ENCODE measurements at regions not wholly inside any gene's neighbourhood (a gene's known extent, or its start where the extent isn't known, plus 50 kb on each side); places are given as distances from the start of the nearest gene placed in this dataset.

GRCh38 chr1:60563777-60564535, 490.4 kb upstream of the C1orf87 start:
- H3K27me3 ChIP-seq (ENCODE audit: insufficient read depth, insufficient read length): no peaks in the 10 kb centered on the region
- TF ChIP-seq YY1 (IDR thresholded peaks at IDR 0.05; ENCODE audit: insufficient read depth, insufficient read length) (no peak), ZNF274 (IDR thresholded peaks at IDR 0.05; ENCODE audit: low read depth, low read length) (no peak), SUZ12 (IDR thresholded peaks at IDR 0.05; ENCODE audit: extremely low read depth, insufficient read depth, insufficient read length) (no peak)
- no peak for DNase-seq (ENCODE audit: low read depth, low spot score)

GRCh38 chr1:60562740-60563139, 489.2 kb upstream of the C1orf87 start:
- Histone ChIP-seq H3K4me1 (ENCODE audit: insufficient read depth, insufficient read length) (no peaks in the 10 kb centered on the region), H3K9ac (ENCODE audit: insufficient read length, low read depth) (no peak overlapping the region), H3K9me3 (ENCODE audit: insufficient read depth, low read length) (no peaks in the 10 kb centered on the region), H3K27me3 (ENCODE audit: insufficient read depth, insufficient read length) (no peaks in the 10 kb centered on the region), H3K4me3 (ENCODE audit: insufficient read length, low read depth) (no peak overlapping the region), H3K36me3 (ENCODE audit: insufficient read depth, insufficient read length, low read length) (no peaks in the 10 kb centered on the region)
- DNase-seq (ENCODE audit: low read depth, low spot score): no peak
- no peak for TF ChIP-seq ZNF274 (IDR thresholded peaks at IDR 0.05; ENCODE audit: low read depth, low read length)
- no peak for TF ChIP-seq SUZ12 (IDR thresholded peaks at IDR 0.05; ENCODE audit: extremely low read depth, insufficient read depth, insufficient read length)
- TF ChIP-seq YY1 (IDR thresholded peaks at IDR 0.05; ENCODE audit: insufficient read depth, insufficient read length): no peak

More at GRCh38 chr1:60563777-60564535, 490.4 kb upstream of the C1orf87 start:
- Histone ChIP-seq H3K4me3 (ENCODE audit: insufficient read length, low read depth) (no peak overlapping the region), H3K4me1 (ENCODE audit: insufficient read depth, insufficient read length) (no peaks in the 10 kb centered on the region), H3K9ac (ENCODE audit: insufficient read length, low read depth) (no peak overlapping the region), H3K36me3 (ENCODE audit: insufficient read depth, insufficient read length, low read length) (no peaks in the 10 kb centered on the region), H3K9me3 (ENCODE audit: insufficient read depth, low read length) (no peaks in the 10 kb centered on the region)

GRCh38 chr1:60560701-60561100, 487.1 kb upstream of the C1orf87 start:
- no peaks in the 10 kb centered on the region for H3K27me3 ChIP-seq (ENCODE audit: insufficient read depth, insufficient read length)
- DNase-seq (ENCODE audit: low read depth, low spot score): no peak
- H3K9me3 ChIP-seq (ENCODE audit: insufficient read depth, low read length): no peaks in the 10 kb centered on the region
- no peak for TF ChIP-seq SUZ12 (IDR thresholded peaks at IDR 0.05; ENCODE audit: extremely low read depth, insufficient read depth, insufficient read length)
- no peaks in the 10 kb centered on the region for H3K4me1 ChIP-seq (ENCODE audit: insufficient read depth, insufficient read length)
- no peak overlapping the region for H3K4me3 ChIP-seq (ENCODE audit: insufficient read length, low read depth)
- no peaks in the 10 kb centered on the region for H3K36me3 ChIP-seq (ENCODE audit: insufficient read depth, insufficient read length, low read length)
- no peak overlapping the region for H3K9ac ChIP-seq (ENCODE audit: insufficient read length, low read depth)

- DNase-seq (ENCODE audit: low read depth, low spot score): no peak
- no peak for TF ChIP-seq YY1 (IDR thresholded peaks at IDR 0.05; ENCODE audit: insufficient read depth, insufficient read length)
- no peak for TF ChIP-seq ZNF274 (IDR thresholded peaks at IDR 0.05; ENCODE audit: low read depth, low read length)
- no peak for TF ChIP-seq SUZ12 (IDR thresholded peaks at IDR 0.05; ENCODE audit: extremely low read depth, insufficient read depth, insufficient read length)
- H3K36me3 ChIP-seq (ENCODE audit: insufficient read depth, insufficient read length, low read length): no peaks in the 10 kb centered on the region
- H3K9ac ChIP-seq (ENCODE audit: insufficient read length, low read depth): no peak overlapping the region
- H3K4me3 ChIP-seq (ENCODE audit: insufficient read length, low read depth): no peak overlapping the region
- H3K27me3 ChIP-seq (ENCODE audit: insufficient read depth, insufficient read length): no peaks in the 10 kb centered on the region
- no peaks in the 10 kb centered on the region for H3K9me3 ChIP-seq (ENCODE audit: insufficient read depth, low read length)
- no peaks in the 10 kb centered on the region for H3K4me1 ChIP-seq (ENCODE audit: insufficient read depth, insufficient read length)
Observed at GRCh38 chr1:60558236-60558635, 484.7 kb upstream of the C1orf87 start.

GRCh38 chr1:60553730-60554129, 480.2 kb upstream of the C1orf87 start:
- no peaks in the 10 kb centered on the region for H3K36me3 ChIP-seq (ENCODE audit: insufficient read depth, insufficient read length, low read length)
- no peaks in the 10 kb centered on the region for H3K27me3 ChIP-seq (ENCODE audit: insufficient read depth, insufficient read length)
- H3K4me1 ChIP-seq (ENCODE audit: insufficient read depth, insufficient read length): no peaks in the 10 kb centered on the region
- H3K9ac ChIP-seq (ENCODE audit: insufficient read length, low read depth): no peak overlapping the region
- H3K9me3 ChIP-seq (ENCODE audit: insufficient read depth, low read length): no peaks in the 10 kb centered on the region
- no peak for DNase-seq (ENCODE audit: low read depth, low spot score)
- TF ChIP-seq YY1 (IDR thresholded peaks at IDR 0.05; ENCODE audit: insufficient read depth, insufficient read length) (no peak), SUZ12 (IDR thresholded peaks at IDR 0.05; ENCODE audit: extremely low read depth, insufficient read depth, insufficient read length) (no peak), ZNF274 (IDR thresholded peaks at IDR 0.05; ENCODE audit: low read depth, low read length) (no peak)
- no peak overlapping the region for H3K4me3 ChIP-seq (ENCODE audit: insufficient read length, low read depth)

GRCh38 chr1:60547821-60548220, 474.3 kb upstream of the C1orf87 start:
- H3K9me3 ChIP-seq (ENCODE audit: insufficient read depth, low read length): no peaks in the 10 kb centered on the region
- H3K4me1 ChIP-seq (ENCODE audit: insufficient read depth, insufficient read length): no peaks in the 10 kb centered on the region
- no peaks in the 10 kb centered on the region for H3K27me3 ChIP-seq (ENCODE audit: insufficient read depth, insufficient read length)
- no peak overlapping the region for H3K4me3 ChIP-seq (ENCODE audit: insufficient read length, low read depth)
- no peak overlapping the region for H3K9ac ChIP-seq (ENCODE audit: insufficient read length, low read depth)
- TF ChIP-seq ZNF274 (IDR thresholded peaks at IDR 0.05; ENCODE audit: low read depth, low read length): no peak
- TF ChIP-seq SUZ12 (IDR thresholded peaks at IDR 0.05; ENCODE audit: extremely low read depth, insufficient read depth, insufficient read length): no peak
- TF ChIP-seq YY1 (IDR thresholded peaks at IDR 0.05; ENCODE audit: insufficient read depth, insufficient read length): no peak
- H3K36me3 ChIP-seq (ENCODE audit: insufficient read depth, insufficient read length, low read length): no peaks in the 10 kb centered on the region
- DNase-seq (ENCODE audit: low read depth, low spot score): no peak

GRCh38 chr1:60541831-60542532, 468.4 kb upstream of the C1orf87 start:
- no peaks in the 10 kb centered on the region for H3K9me3 ChIP-seq (ENCODE audit: insufficient read depth, low read length)
- no peak overlapping the region for H3K9ac ChIP-seq (ENCODE audit: insufficient read length, low read depth)
- no peaks in the 10 kb centered on the region for H3K4me1 ChIP-seq (ENCODE audit: insufficient read depth, insufficient read length)
- H3K36me3 ChIP-seq (ENCODE audit: insufficient read depth, insufficient read length, low read length): no peaks in the 10 kb centered on the region
- TF ChIP-seq ZNF274 (IDR thresholded peaks at IDR 0.05; ENCODE audit: low read depth, low read length) (no peak), SUZ12 (IDR thresholded peaks at IDR 0.05; ENCODE audit: extremely low read depth, insufficient read depth, insufficient read length) (no peak), YY1 (IDR thresholded peaks at IDR 0.05; ENCODE audit: insufficient read depth, insufficient read length) (no peak)
- H3K4me3 ChIP-seq (ENCODE audit: insufficient read length, low read depth): no peak overlapping the region
- H3K27me3 ChIP-seq (ENCODE audit: insufficient read depth, insufficient read length): no peaks in the 10 kb centered on the region
- no peak for DNase-seq (ENCODE audit: low read depth, low spot score)
